HCT116 (cell line): ENCODE measurements at regions not wholly inside any gene's neighbourhood (a gene's known extent, or its start where the extent isn't known, plus 50 kb on each side); places are given as distances from the start of the nearest gene placed in this dataset.

Experiments
- ATAC-seq: fragments of 200-7000 bp; cut with Tn5 transposase; 2 replicates; pipeline ENCODE4 v1.9.1; 2020; ENCODE audit warnings: mild to moderate bottlenecking, moderate library complexity
- BruUV-seq: library from RNA; stranded (reverse); fragments of 400-500 nt; replicated peaks from 2 replicates; lab custom pipeline; 2021; lab: Mats Ljungman, UMichigan
- CTCF ChIA-PET: fragments of 300-600 bp; sonication (Branson Sonifier 250); formaldehyde crosslinking; loops from one replicate; lab custom pipeline; 2021; ENCODE audit warnings: antibody characterized with exemption; lab: Charles Lee
- POLR2A ChIA-PET: fragments of 300-600, 350-600 bp; sonication (Branson Sonifier 250); formaldehyde crosslinking; loops from one replicate; lab custom pipeline; 2021; ENCODE audit warnings: antibody characterized with exemption; lab: Charles Lee
- RAD21 ChIA-PET, 2 experiments: fragments of 300-600 bp; sonication (Branson Sonifier 250); formaldehyde crosslinking; loops; one replicate each; lab custom pipeline; 2023; ENCODE audit warnings: low total read pairs in 2 of 2; ENCODE audit not compliant: uncharacterized antibody in 2 of 2, unreplicated experiment in 2 of 2, low non-redundant PET in 1 of 2; lab: Charles Lee
- DNase-seq: peaks from one replicate; pipeline ENCODE4 v3.0.0-alpha.2; 2010; ENCODE audit warnings: low read depth, low spot score
- H2AFZ ChIP-seq: fragments of 200-600 bp; shearing (Covaris generic), sonication (generic); 2 replicates; pipeline ENCODE4 v1.6.1; 2017; ENCODE audit warnings: low read depth, mixed run types, mixed read lengths, antibody characterized with exemption, low read length; ENCODE audit not compliant: poor library complexity, severe bottlenecking
- H3K27ac ChIP-seq: 2 replicates; pipeline ENCODE4 v1.5.1; 2012; ENCODE audit warnings: low read depth, low read length
- H3K27me3 ChIP-seq: fragments of 200-600 bp; sonication (generic); 2 replicates; pipeline ENCODE4 v1.6.1; 2016; ENCODE audit warnings: mixed run types, low read length, mixed read lengths; ENCODE audit not compliant: insufficient read depth
- H3K36me3 ChIP-seq, 2 experiments: fragments of 200-500 bp in 1 of 2; fragments of 200-600 bp in 1 of 2; sonication (Bioruptor generic) in 1 of 2; sonication (generic) in 1 of 2; 2 replicates each; pipeline versions ENCODE4 v1.5.1 to v1.6.1; 2014 to 2016; ENCODE audit warnings: low read length in 2 of 2, inconsistent platforms in 1 of 2, mixed read lengths in 1 of 2, mixed run types in 1 of 2; ENCODE audit not compliant: insufficient read depth in 2 of 2, control insufficient read depth in 1 of 2
- H3K4me1 ChIP-seq, 2 experiments: fragments of 200-600 bp in 1 of 2; sonication (generic) in 1 of 2; 2 replicates each; pipeline versions ENCODE4 v1.5.1 to v1.6.1; 2012 to 2017; ENCODE audit warnings: low read length in 2 of 2, inconsistent platforms in 1 of 2, mild to moderate bottlenecking in 1 of 2, mixed read lengths in 1 of 2, mixed run types in 1 of 2, moderate library complexity in 1 of 2; ENCODE audit not compliant: insufficient read depth in 2 of 2, control insufficient read depth in 1 of 2
- H3K4me2 ChIP-seq: fragments of 200-600 bp; sonication (generic); 2 replicates; pipeline ENCODE4 v1.6.1; 2017; ENCODE audit warnings: mixed run types, low read length, mixed read lengths
- H3K4me3 ChIP-seq, 2 experiments: fragments of 200-600 bp in 1 of 2; sonication (generic) in 1 of 2; replicated peaks in 1 of 2; 2 replicates each; pipeline ENCODE4 v1.5.1; 2011 to 2016; ENCODE audit warnings: low read length in 2 of 2, control low read depth in 1 of 2, low read depth in 1 of 2, mild to moderate bottlenecking in 1 of 2, mixed read lengths in 1 of 2, mixed run types in 1 of 2
- H3K79me2 ChIP-seq: fragments of 200-600 bp; sonication (generic); 2 replicates; pipeline ENCODE4 v1.6.1; 2017; ENCODE audit warnings: mild to moderate bottlenecking, mixed run types, low read length, moderate library complexity, mixed read lengths; ENCODE audit not compliant: insufficient read depth
- H3K9ac ChIP-seq: fragments of 200-600 bp; sonication (generic); 2 replicates; pipeline ENCODE4 v1.6.1; 2016; ENCODE audit warnings: low read length, mixed read lengths
- H3K9me2 ChIP-seq: fragments of 200-600 bp; sonication (generic), shearing (Covaris generic); 2 replicates; pipeline ENCODE4 v1.6.1; 2017; ENCODE audit warnings: mixed run types, mild to moderate bottlenecking, moderate library complexity; ENCODE audit not compliant: insufficient read depth
- H3K9me3 ChIP-seq, 2 experiments: fragments of 200-500 bp in 1 of 2; fragments of 200-600 bp in 1 of 2; sonication (Bioruptor generic) in 1 of 2; sonication (generic) in 1 of 2; 2 replicates each; pipeline ENCODE4 v1.6.1; 2014 to 2017; ENCODE audit warnings: low read length in 2 of 2, mixed read lengths in 2 of 2, inconsistent platforms in 1 of 2, low read depth in 1 of 2, mild to moderate bottlenecking in 1 of 2, mixed run types in 1 of 2, moderate library complexity in 1 of 2; ENCODE audit not compliant: control insufficient read depth in 1 of 2, insufficient read depth in 1 of 2
- H4K20me1 ChIP-seq: fragments of 200-600 bp; sonication (generic), shearing (Covaris generic); 2 replicates; pipeline ENCODE4 v1.6.1; 2017; ENCODE audit warnings: mixed run types, mild to moderate bottlenecking, moderate library complexity; ENCODE audit not compliant: insufficient read depth
- EGR1 ChIP-seq: IDR thresholded peaks from 2 replicates; pipeline ENCODE4 v1.6.1; 2012; ENCODE audit warnings: low read depth
- ELF1 ChIP-seq: IDR thresholded peaks from 2 replicates; pipeline ENCODE4 v1.6.1; 2012; ENCODE audit warnings: low read depth, borderline replicate concordance
- REST ChIP-seq: IDR thresholded peaks from 2 replicates; pipeline ENCODE4 v1.6.1; 2012; ENCODE audit warnings: low read depth
- TCF7L2 ChIP-seq: IDR thresholded peaks from 2 replicates; pipeline ENCODE4 v1.7.0; 2011; ENCODE audit warnings: borderline replicate concordance, inconsistent platforms; ENCODE audit not compliant: insufficient read depth, insufficient read length; ENCODE audit errors: extremely low read depth
- ZNF274 ChIP-seq: fragments of 200-500 bp; sonication (Bioruptor generic); IDR thresholded peaks from 2 replicates; pipeline ENCODE4 v1.6.1; 2014; ENCODE audit warnings: mild to moderate bottlenecking, low read depth, low read length, inconsistent platforms
- intact Hi-C: fragments of 100-400 bp; cut with micrococcal nuclease; formaldehyde crosslinking; loops from 2 replicates; pipeline ENCODE4 v1.10.0; 2022
- TF ChIP-seq, protein P1 (sequence below): IDR thresholded peaks from 2 replicates; pipeline ENCODE4 v1.6.1; 2012
- TF ChIP-seq, protein P2 (sequence below): IDR thresholded peaks from 2 replicates; pipeline ENCODE4 v1.6.1; 2011; ENCODE audit warnings: mild to moderate bottlenecking, low read length, moderate library complexity; ENCODE audit not compliant: insufficient replicate concordance; ENCODE audit errors: extremely low read depth

- POLR2A ChIA-PET: no interaction called here
- Histone ChIP-seq H3K4me3 (no peak overlapping the region), H3K9ac (no peak overlapping the region), H3K27ac (no peak overlapping the region), H3K4me2 (no peak overlapping the region), H3K4me1 (peaks cover 0 to 13% of the 10 kb centered on the region in 2 experiments; a peak in 3 of 4 replicates), H4K20me1 (no peaks in the 10 kb centered on the region), H3K9me3 (no peaks in the 10 kb centered on the region), H3K36me3 (no peaks in the 10 kb centered on the region), H2AFZ (no peak overlapping the region), H3K9me2 (no peaks in the 10 kb centered on the region), H3K79me2 (no peaks in the 10 kb centered on the region), H3K27me3 (no peaks in the 10 kb centered on the region)
- CTCF ChIA-PET: no interaction called here
- RAD21 ChIA-PET: no interaction called here
- no peak for DNase-seq
- intact Hi-C loops: no loop called here
- TF ChIP-seq EGR1: no peak
- no peak for TF ChIP-seq ELF1
- TF ChIP-seq ZNF274: no peak
- ATAC-seq: no peak
- no TSS peak for BruUV-seq
Observed at GRCh38 chr6:4318321-4318720, 182.9 kb upstream of the ECI2 start.

DNA sequence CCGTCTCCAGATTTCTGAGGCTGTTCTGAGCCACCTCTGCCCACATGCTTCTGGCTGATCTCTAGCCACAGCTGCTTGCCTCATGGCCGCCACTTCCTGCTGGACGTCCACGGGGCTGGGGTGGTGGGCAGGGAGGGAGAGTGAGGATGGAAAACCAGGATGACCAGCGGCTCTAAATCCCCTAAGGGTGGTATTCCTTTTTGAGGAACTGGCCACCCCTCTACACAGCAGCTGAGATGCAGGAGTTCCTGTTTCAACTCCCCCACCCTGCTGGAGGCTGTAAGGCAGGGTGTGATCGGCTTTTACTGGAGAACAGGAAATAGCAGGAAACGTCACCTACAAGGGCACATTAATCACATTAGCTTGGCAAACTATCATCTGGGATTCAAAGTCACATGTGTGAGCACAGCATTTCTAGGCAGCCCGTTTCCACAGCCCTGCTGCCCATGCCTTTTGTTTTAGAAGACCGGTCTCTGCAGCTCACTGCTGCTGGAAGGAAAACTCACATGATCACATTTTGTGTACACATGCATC, 181.6 kb upstream of the ECI2 start:
- no peak overlapping the region for H3K9ac ChIP-seq
- intact Hi-C loops: no loop called here
- RAD21 ChIA-PET: no interaction called here
- H3K27ac ChIP-seq: no peak overlapping the region
- H3K4me3 ChIP-seq: no peak overlapping the region
- peaks cover 2 to 17% of the 10 kb centered on the region in 2 experiments; a peak in 3 of 4 replicates for H3K4me1 ChIP-seq
- CTCF ChIA-PET: no interaction called here
- BruUV-seq: no TSS peak
- H3K36me3 ChIP-seq: no peaks in the 10 kb centered on the region
- H3K27me3 ChIP-seq: no peaks in the 10 kb centered on the region
- H3K4me2 ChIP-seq: peak overlapping the region; percentile 17; the same call in 1 of the 2 replicates
- no peaks in the 10 kb centered on the region; a peak in 1 of 4 replicates for H3K9me3 ChIP-seq
- H2AFZ ChIP-seq: peak overlapping the region; percentile 52
- H3K79me2 ChIP-seq: no peaks in the 10 kb centered on the region
- H3K9me2 ChIP-seq: no peaks in the 10 kb centered on the region
- H4K20me1 ChIP-seq: no peaks in the 10 kb centered on the region
- peak; percentile 37; the same call in 1 of the 2 replicates for ATAC-seq
- no peak for DNase-seq
- POLR2A ChIA-PET: no interaction called here
- TF ChIP-seq TCF7L2: no peak
- TF ChIP-seq, protein P1, sequence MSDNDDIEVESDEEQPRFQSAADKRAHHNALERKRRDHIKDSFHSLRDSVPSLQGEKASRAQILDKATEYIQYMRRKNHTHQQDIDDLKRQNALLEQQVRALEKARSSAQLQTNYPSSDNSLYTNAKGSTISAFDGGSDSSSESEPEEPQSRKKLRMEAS: peak; percentile 51; the same call in 1 of the 2 replicates
- TF ChIP-seq, protein P2, sequence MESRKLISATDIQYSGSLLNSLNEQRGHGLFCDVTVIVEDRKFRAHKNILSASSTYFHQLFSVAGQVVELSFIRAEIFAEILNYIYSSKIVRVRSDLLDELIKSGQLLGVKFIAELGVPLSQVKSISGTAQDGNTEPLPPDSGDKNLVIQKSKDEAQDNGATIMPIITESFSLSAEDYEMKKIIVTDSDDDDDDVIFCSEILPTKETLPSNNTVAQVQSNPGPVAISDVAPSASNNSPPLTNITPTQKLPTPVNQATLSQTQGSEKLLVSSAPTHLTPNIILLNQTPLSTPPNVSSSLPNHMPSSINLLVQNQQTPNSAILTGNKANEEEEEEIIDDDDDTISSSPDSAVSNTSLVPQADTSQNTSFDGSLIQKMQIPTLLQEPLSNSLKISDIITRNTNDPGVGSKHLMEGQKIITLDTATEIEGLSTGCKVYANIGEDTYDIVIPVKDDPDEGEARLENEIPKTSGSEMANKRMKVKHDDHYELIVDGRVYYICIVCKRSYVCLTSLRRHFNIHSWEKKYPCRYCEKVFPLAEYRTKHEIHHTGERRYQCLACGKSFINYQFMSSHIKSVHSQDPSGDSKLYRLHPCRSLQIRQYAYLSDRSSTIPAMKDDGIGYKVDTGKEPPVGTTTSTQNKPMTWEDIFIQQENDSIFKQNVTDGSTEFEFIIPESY: no peak
- no peak for TF ChIP-seq REST
- TF ChIP-seq EGR1: no peak
